Psoas muscle (tissue), 7 donors: ENCODE measurements at regions not wholly inside any gene's neighbourhood (a gene's known extent, or its start where the extent isn't known, plus 50 kb on each side); places are given as distances from the start of the nearest gene placed in this dataset.

ENCODE experiments used
- ATAC-seq, 4 donors: fragments of 200-7000 bp; cut with Tn5 transposase; one replicate each; pipeline ENCODE4 v1.9.1; 2020; ENCODE audit warnings: moderate library complexity in 3 of 4, mild to moderate bottlenecking in 2 of 4
- DNase-seq, 2 donors: peaks; one replicate each; pipeline ENCODE4 v3.0.0-alpha.2; 2020
- H3K27ac ChIP-seq: fragments of 200-600 bp; one replicate; pipeline ENCODE4 v1.8.0; 2022
- H3K27me3 ChIP-seq, 3 donors: fragments of 200-600 bp in 1 of 3; one replicate each; pipeline versions ENCODE4 v1.6.1 to v1.8.0; 2013 to 2022; ENCODE audit warnings: low read length in 2 of 3, mild to moderate bottlenecking in 2 of 3, moderate library complexity in 1 of 3; ENCODE audit not compliant: insufficient read depth in 3 of 3
- H3K36me3 ChIP-seq, 2 donors: fragments of 200-600 bp in 1 of 2; one replicate each; pipeline versions ENCODE4 v1.6.1 to v1.8.0; 2013 to 2022; ENCODE audit warnings: low read depth in 1 of 2, mild to moderate bottlenecking in 1 of 2, moderate library complexity in 1 of 2; ENCODE audit not compliant: insufficient read depth in 1 of 2
- H3K4me1 ChIP-seq: fragments of 200-600 bp; one replicate; pipeline ENCODE4 v1.8.0; 2022
- H3K4me3 ChIP-seq: fragments of 200-600 bp; one replicate; pipeline ENCODE4 v1.8.0; 2022; ENCODE audit warnings: mild to moderate bottlenecking
- H3K9me3 ChIP-seq: fragments of 200-600 bp; one replicate; pipeline ENCODE4 v1.8.0; 2022
- WGBS, 3 donors: extraction: QIAGEN DNeasy Blood & Tissue Kit; methylation state at CpG; one replicate each; pipeline versions ENCODE4 v1.1.6 to v1.1.7; 2013; 5-methylcytosine and 5-hydroxymethylcytosine counted together
- intact Hi-C, 2 donors: fragments of 100-400 bp; cut with DNase I; formaldehyde crosslinking; loops; one replicate each; pipeline versions ENCODE4 v1.11.0 to v1.14.2; 2022
- TF ChIP-seq, protein P1 (sequence below): fragments of 200-600 bp; IDR thresholded peaks from one replicate; pipeline ENCODE4 v1.8.0; 2022; ENCODE audit warnings: antibody characterized with exemption
- donor health status: healthy with polysubstance abuse.
- donor health status: DM: no; HTN: no; CAD: no; lungs with moderate emphysema.
- donor health status: Bipolar disorder and iron deficiency.
- donor health status: healthy.
- donor health status: DM: yes; HTN: yes; CAD: no.
- donor health status: DM: no; HTN: no; CAD: no.
- donor health status: DM: yes; HTN: yes; CAD: no.

DNA sequence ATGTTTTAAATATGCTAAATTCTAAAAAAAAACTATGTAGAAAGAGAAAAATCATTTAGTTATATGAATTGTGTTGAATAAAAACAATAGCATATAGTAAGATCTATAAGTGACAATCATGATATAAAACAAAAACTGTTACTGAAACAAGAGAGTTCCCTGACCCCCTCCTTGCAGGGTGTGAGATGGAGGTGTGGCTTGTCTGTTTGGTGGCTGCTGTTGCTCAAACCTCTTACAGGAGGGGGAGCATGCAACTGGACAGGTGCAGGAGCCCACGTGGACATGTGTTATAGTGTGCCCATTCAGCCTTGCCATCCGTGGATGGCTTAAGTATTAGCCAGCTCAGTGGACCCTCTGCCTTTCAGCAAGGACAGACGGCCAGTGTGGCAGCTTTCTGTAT lies 206.7 kb downstream of the MOXD1 start:
- Histone ChIP-seq H3K27me3 (no peaks in the 10 kb centered on the region), H3K4me3 (no peak overlapping the region), H3K9me3 (no peaks in the 10 kb centered on the region), H3K27ac (no peak overlapping the region), H3K36me3 (no peaks in the 10 kb centered on the region), H3K4me1 (no peaks in the 10 kb centered on the region)
- WGBS, 3 donors = 65 to 69% (median 66%) methylated on average over 3 of the region's 3 CpGs
- ATAC-seq (no peak), DNase-seq (no peak)
- TF ChIP-seq, protein P1, sequence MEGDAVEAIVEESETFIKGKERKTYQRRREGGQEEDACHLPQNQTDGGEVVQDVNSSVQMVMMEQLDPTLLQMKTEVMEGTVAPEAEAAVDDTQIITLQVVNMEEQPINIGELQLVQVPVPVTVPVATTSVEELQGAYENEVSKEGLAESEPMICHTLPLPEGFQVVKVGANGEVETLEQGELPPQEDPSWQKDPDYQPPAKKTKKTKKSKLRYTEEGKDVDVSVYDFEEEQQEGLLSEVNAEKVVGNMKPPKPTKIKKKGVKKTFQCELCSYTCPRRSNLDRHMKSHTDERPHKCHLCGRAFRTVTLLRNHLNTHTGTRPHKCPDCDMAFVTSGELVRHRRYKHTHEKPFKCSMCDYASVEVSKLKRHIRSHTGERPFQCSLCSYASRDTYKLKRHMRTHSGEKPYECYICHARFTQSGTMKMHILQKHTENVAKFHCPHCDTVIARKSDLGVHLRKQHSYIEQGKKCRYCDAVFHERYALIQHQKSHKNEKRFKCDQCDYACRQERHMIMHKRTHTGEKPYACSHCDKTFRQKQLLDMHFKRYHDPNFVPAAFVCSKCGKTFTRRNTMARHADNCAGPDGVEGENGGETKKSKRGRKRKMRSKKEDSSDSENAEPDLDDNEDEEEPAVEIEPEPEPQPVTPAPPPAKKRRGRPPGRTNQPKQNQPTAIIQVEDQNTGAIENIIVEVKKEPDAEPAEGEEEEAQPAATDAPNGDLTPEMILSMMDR = no peak
- intact Hi-C loops = no loop called here

DNA sequence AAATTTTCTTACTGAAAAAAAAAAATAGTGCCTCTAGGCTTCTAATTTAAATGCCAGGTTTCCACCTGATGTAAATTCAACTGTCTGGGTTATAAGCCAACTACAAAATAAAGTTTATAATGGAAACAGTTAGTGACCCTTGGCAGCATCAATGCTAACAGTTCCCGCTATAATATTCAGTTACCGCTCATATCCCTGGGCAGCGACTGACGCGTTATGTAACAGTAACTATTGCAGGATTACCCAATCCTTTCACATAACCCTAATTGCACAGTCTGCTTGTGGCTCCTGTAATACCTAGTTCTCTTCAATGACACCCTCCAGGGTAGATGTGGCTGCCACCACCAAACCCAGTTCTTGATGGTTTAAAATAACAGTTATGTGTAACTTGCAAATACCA lies 208.6 kb downstream of the MOXD1 start:
- DNase-seq (no peak), ATAC-seq (no peak)
- Histone ChIP-seq H3K27ac (no peak overlapping the region), H3K4me3 (no peak overlapping the region), H3K36me3 (no peaks in the 10 kb centered on the region), H3K27me3 (no peaks in the 10 kb centered on the region), H3K4me1 (no peaks in the 10 kb centered on the region), H3K9me3 (no peaks in the 10 kb centered on the region)
- TF ChIP-seq, protein P1 = no peak
- intact Hi-C loops = no loop called here
- WGBS, 3 donors = 92 to 94% (median 94%) methylated on average over 5 of the region's 5 CpGs

DNA sequence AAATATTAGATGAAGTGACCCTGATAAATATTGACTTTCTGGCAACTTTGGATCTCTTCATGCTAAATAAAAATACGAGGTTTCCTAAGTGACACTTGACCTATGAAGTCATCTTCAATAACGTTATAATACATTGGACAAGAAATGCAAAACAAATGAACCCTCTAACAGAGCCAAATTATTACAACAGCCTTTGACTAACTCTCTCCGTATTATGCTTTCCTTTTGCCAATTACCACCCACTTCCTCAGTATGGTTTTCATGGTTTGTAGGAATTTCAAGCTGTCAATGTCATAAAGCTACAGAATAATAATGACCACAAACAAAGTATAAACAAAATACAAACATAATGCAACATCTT lies 210.5 kb downstream of the MOXD1 start:
- TF ChIP-seq, protein P1 = no peak
- Histone ChIP-seq H3K27ac (no peak overlapping the region), H3K36me3 (no peaks in the 10 kb centered on the region), H3K4me3 (no peak overlapping the region), H3K4me1 (no peaks in the 10 kb centered on the region), H3K9me3 (no peaks in the 10 kb centered on the region), H3K27me3 (no peaks in the 10 kb centered on the region)
- DNase-seq (no peak), ATAC-seq (no peak)
- intact Hi-C loops = no loop called here
- 8 to 9% (median 9%) methylated on average over 3 of the region's 3 CpGs for WGBS, 3 donors

DNA sequence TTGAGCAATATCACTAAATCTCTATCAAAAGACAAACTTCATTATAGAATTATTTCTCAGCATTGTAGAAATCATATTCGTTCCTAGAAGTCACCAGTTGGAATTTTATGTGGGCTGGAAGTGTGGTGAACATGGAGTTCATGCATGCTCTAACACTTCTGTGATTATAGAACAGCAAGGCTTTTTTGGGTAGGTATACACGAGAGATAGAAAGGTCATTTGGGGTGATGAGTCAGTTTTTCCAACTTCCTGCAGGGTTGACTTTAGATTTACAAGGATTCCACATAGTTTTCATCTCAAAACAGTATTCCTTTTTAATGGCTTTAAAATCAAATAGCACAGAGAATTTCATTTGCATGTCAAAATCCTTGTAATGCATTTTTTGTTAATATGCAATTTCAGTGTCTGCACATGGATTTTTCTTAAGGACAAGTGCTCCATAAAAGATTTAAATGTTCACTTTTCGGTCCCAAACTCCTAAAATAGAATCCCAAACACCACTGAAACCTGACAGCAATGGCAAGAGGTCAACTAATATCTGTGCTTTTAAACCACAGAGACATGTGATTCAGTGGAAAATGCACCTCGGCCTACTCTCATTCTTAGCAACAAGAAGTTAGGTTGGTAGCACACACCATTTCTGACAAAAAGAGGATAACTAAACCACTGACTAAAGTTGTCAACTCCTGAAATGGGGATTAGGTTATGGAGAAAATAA lies 211.0 kb downstream of the MOXD1 start:
- no peak overlapping the region for H3K27ac ChIP-seq
- H3K4me1 ChIP-seq = no peaks in the 10 kb centered on the region
- DNase-seq = no peak
- no peaks in the 10 kb centered on the region for H3K36me3 ChIP-seq
- TF ChIP-seq, protein P1 = no peak
- WGBS, 3 donors = 18 to 37% (median 24%) methylated on average over 4 of the region's 4 CpGs
- H3K27me3 ChIP-seq = no peaks in the 10 kb centered on the region
- H3K4me3 ChIP-seq = no peak overlapping the region
- ATAC-seq = no peak
- H3K9me3 ChIP-seq = no peaks in the 10 kb centered on the region
- intact Hi-C loops = no loop called here
